NT2/D1 (cell line): ENCODE measurements at regions not wholly inside any gene's neighbourhood (a gene's known extent, or its start where the extent isn't known, plus 50 kb on each side); places are given as distances from the start of the nearest gene placed in this dataset.

ENCODE experiments used
- DNase-seq: peaks from one replicate; pipeline ENCODE4 v3.0.0-alpha.2; 2011; ENCODE audit warnings: low read depth, low spot score
- H3K27me3 ChIP-seq: 2 replicates; pipeline ENCODE4 v1.6.0; 2011; ENCODE audit warnings: mild to moderate bottlenecking; ENCODE audit not compliant: insufficient read length, insufficient read depth
- H3K36me3 ChIP-seq: 2 replicates; pipeline ENCODE4 v1.6.1; 2011; ENCODE audit warnings: mild to moderate bottlenecking, low read length, mixed read lengths; ENCODE audit not compliant: insufficient read depth, insufficient read length
- H3K4me1 ChIP-seq: 2 replicates; pipeline ENCODE4 v1.5.1; 2011; ENCODE audit not compliant: insufficient read depth, insufficient read length
- H3K4me3 ChIP-seq: 2 replicates; pipeline ENCODE4 v1.5.1; 2011; ENCODE audit warnings: low read depth; ENCODE audit not compliant: insufficient read length
- H3K9ac ChIP-seq: 2 replicates; pipeline ENCODE4 v1.6.0; 2011; ENCODE audit warnings: low read depth; ENCODE audit not compliant: insufficient read length
- H3K9me3 ChIP-seq: 2 replicates; pipeline ENCODE4 v1.5.1; 2011; ENCODE audit warnings: mild to moderate bottlenecking, low read length; ENCODE audit not compliant: insufficient read depth
- SUZ12 ChIP-seq: IDR thresholded peaks from 2 replicates; pipeline ENCODE4 v1.6.1; 2011; ENCODE audit not compliant: insufficient read length, insufficient read depth; ENCODE audit errors: extremely low read depth
- YY1 ChIP-seq: IDR thresholded peaks from 2 replicates; pipeline ENCODE4 v1.6.1; 2011; ENCODE audit not compliant: insufficient read length, insufficient read depth
- ZNF274 ChIP-seq: IDR thresholded peaks from 2 replicates; pipeline ENCODE4 v1.6.1; 2011; ENCODE audit warnings: mild to moderate bottlenecking, low read depth, low read length

- DNase-seq: no peak
- Histone ChIP-seq H3K9me3 (peaks cover 11% of the 10 kb centered on the region; the same call in 1 of the 2 replicates), H3K27me3 (no peaks in the 10 kb centered on the region), H3K4me1 (no peaks in the 10 kb centered on the region), H3K9ac (no peak overlapping the region), H3K36me3 (no peaks in the 10 kb centered on the region), H3K4me3 (no peak overlapping the region)
- TF ChIP-seq ZNF274 (no peak), SUZ12 (no peak), YY1 (no peak)
Observed at GRCh38 chr20:51287628-51288413, 254.7 kb downstream of the NFATC2 start.

- H3K4me1 ChIP-seq: no peaks in the 10 kb centered on the region
- no peak for TF ChIP-seq YY1
- TF ChIP-seq SUZ12: no peak
- TF ChIP-seq ZNF274: no peak
- H3K9ac ChIP-seq: no peak overlapping the region
- H3K9me3 ChIP-seq: peaks cover 7% of the 10 kb centered on the region; the same call in 1 of the 2 replicates
- no peaks in the 10 kb centered on the region for H3K27me3 ChIP-seq
- no peak for DNase-seq
- no peaks in the 10 kb centered on the region for H3K36me3 ChIP-seq
- H3K4me3 ChIP-seq: no peak overlapping the region
Observed at GRCh38 chr20:51286758-51287157, 255.8 kb downstream of the NFATC2 start.

GRCh38 chr20:51285684-51286083 is 256.8 kb downstream of the NFATC2 start:
- TF ChIP-seq SUZ12 (no peak), YY1 (no peak), ZNF274 (no peak)
- DNase-seq: no peak
- Histone ChIP-seq H3K27me3 (no peaks in the 10 kb centered on the region), H3K4me3 (no peak overlapping the region), H3K36me3 (no peaks in the 10 kb centered on the region), H3K4me1 (no peaks in the 10 kb centered on the region), H3K9me3 (peaks cover 7% of the 10 kb centered on the region; the same call in 1 of the 2 replicates), H3K9ac (no peak overlapping the region)

- no peak for TF ChIP-seq YY1
- TF ChIP-seq SUZ12: no peak
- no peak for TF ChIP-seq ZNF274
- Histone ChIP-seq H3K9ac (no peak overlapping the region), H3K4me3 (no peak overlapping the region), H3K36me3 (no peaks in the 10 kb centered on the region), H3K4me1 (no peaks in the 10 kb centered on the region), H3K27me3 (no peaks in the 10 kb centered on the region), H3K9me3 (peaks cover 5% of the 10 kb centered on the region; the same call in 1 of the 2 replicates)
- no peak for DNase-seq
Observed at GRCh38 chr20:51284871-51285270, 257.6 kb downstream of the NFATC2 start.

- no peak for TF ChIP-seq YY1
- no peak for TF ChIP-seq ZNF274
- TF ChIP-seq SUZ12: no peak
- Histone ChIP-seq H3K9me3 (no peaks in the 10 kb centered on the region; the same call in 1 of the 2 replicates), H3K4me1 (no peaks in the 10 kb centered on the region), H3K4me3 (no peak overlapping the region), H3K9ac (no peak overlapping the region), H3K36me3 (no peaks in the 10 kb centered on the region), H3K27me3 (no peaks in the 10 kb centered on the region)
- DNase-seq: no peak
Observed at GRCh38 chr20:51284176-51284575, 258.3 kb downstream of the NFATC2 start.

GRCh38 chr20:51281521-51281920 is 258.6 kb upstream of the KCNG1 start:
- Histone ChIP-seq H3K36me3 (no peaks in the 10 kb centered on the region), H3K9ac (no peak overlapping the region), H3K4me3 (no peak overlapping the region), H3K27me3 (no peaks in the 10 kb centered on the region), H3K4me1 (no peaks in the 10 kb centered on the region), H3K9me3 (no peaks in the 10 kb centered on the region; the same call in 1 of the 2 replicates)
- TF ChIP-seq YY1 (no peak), SUZ12 (no peak), ZNF274 (no peak)
- DNase-seq: no peak

- Histone ChIP-seq H3K9me3 (no peaks in the 10 kb centered on the region; the same call in 1 of the 2 replicates), H3K27me3 (no peaks in the 10 kb centered on the region), H3K4me1 (no peaks in the 10 kb centered on the region), H3K36me3 (no peaks in the 10 kb centered on the region), H3K4me3 (no peak overlapping the region), H3K9ac (no peak overlapping the region)
- no peak for DNase-seq
- no peak for TF ChIP-seq YY1
- TF ChIP-seq SUZ12: no peak
- peak; percentile 50; the same call in 1 of the 2 replicates for TF ChIP-seq ZNF274
Observed at GRCh38 chr20:51280047-51280446, 257.1 kb upstream of the KCNG1 start.
